ENCODE measurements at regions not wholly inside any gene's neighbourhood (a gene's known extent, or its start where the extent isn't known, plus 50 kb on each side); places are given as distances from the start of the nearest gene placed in this dataset.

DNA sequence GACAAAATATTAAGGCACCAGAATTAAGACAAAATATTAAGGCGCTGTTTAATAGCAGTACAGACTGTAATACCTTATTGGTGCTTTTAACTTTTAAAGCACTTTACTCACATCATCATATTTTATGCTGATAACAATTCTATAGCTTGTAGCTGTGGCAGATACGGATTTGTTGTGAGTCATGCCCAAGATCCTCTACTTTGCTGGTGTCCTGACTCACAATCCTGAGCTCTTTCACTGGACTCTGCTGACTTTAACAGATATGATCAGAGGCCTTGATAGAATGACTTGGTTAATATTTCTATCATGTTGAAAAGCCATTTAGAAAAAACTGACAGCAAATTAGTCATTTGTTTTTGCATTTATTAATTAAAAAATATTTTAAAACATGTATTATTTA, 99.0 kb upstream of the PKP2 start:
- TF ChIP-seq, protein P1, sequence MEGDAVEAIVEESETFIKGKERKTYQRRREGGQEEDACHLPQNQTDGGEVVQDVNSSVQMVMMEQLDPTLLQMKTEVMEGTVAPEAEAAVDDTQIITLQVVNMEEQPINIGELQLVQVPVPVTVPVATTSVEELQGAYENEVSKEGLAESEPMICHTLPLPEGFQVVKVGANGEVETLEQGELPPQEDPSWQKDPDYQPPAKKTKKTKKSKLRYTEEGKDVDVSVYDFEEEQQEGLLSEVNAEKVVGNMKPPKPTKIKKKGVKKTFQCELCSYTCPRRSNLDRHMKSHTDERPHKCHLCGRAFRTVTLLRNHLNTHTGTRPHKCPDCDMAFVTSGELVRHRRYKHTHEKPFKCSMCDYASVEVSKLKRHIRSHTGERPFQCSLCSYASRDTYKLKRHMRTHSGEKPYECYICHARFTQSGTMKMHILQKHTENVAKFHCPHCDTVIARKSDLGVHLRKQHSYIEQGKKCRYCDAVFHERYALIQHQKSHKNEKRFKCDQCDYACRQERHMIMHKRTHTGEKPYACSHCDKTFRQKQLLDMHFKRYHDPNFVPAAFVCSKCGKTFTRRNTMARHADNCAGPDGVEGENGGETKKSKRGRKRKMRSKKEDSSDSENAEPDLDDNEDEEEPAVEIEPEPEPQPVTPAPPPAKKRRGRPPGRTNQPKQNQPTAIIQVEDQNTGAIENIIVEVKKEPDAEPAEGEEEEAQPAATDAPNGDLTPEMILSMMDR (IDR thresholded peaks at IDR 0.05) = no peak
- TF ChIP-seq ZFX (IDR thresholded peaks at IDR 0.05; ENCODE audit: borderline replicate concordance) = no peak

Data from 22Rv1 (cell line).